BLaER1 treated with 17β-estradiol and CSF1 and Interleukin-3, amounts not matched to agents 10 nM and 100 nM (cell line): ENCODE measurements at regions not wholly inside any gene's neighbourhood (a gene's known extent, or its start where the extent isn't known, plus 50 kb on each side); places are given as distances from the start of the nearest gene placed in this dataset.

ENCODE experiments used
- H3K27ac ChIP-seq, 11 experiments: shearing (Covaris generic); formaldehyde crosslinking; 2 replicates each; pipeline ENCODE4 v1.8.1; 2022
- H3K27me3 ChIP-seq, 11 experiments: shearing (Covaris generic); formaldehyde crosslinking; 2 replicates each; pipeline ENCODE4 v1.8.1; 2022
- H3K36me3 ChIP-seq, 11 experiments: shearing (Covaris generic); formaldehyde crosslinking; 2 replicates each; pipeline ENCODE4 v1.8.1; 2022
- H3K4me1 ChIP-seq, 10 experiments: shearing (Covaris generic); formaldehyde crosslinking; 2 replicates each; pipeline ENCODE4 v1.8.1; 2022
- H3K4me2 ChIP-seq, 11 experiments: shearing (Covaris generic); formaldehyde crosslinking; 2 replicates each; pipeline ENCODE4 v1.8.1; 2022
- H3K4me3 ChIP-seq, 10 experiments: shearing (Covaris generic); formaldehyde crosslinking; 2 replicates each; pipeline ENCODE4 v1.8.1; 2022
- H3K9ac ChIP-seq, 11 experiments: shearing (Covaris generic); formaldehyde crosslinking; 2 replicates each; pipeline ENCODE4 v1.8.1; 2022
- H3K9me3 ChIP-seq, 11 experiments: shearing (Covaris generic); formaldehyde crosslinking; replicated peaks in 1 of 11; 2 replicates each; pipeline ENCODE4 v1.8.1; 2022
- H4K20me1 ChIP-seq, 11 experiments: shearing (Covaris generic); formaldehyde crosslinking; 2 replicates each; pipeline ENCODE4 v1.8.1; 2022
- Cebpa-rat ChIP-seq, 11 experiments: shearing (Covaris generic); IDR thresholded peaks; 2 replicates each; pipeline ENCODE4 v1.8.1; 2022

- Histone ChIP-seq H3K9ac (no peak overlapping the region), H3K36me3 (no peaks in the 10 kb centered on the region), H3K9me3 (no peaks in the 10 kb centered on the region), H3K4me1 (peaks cover 0 to 47% (median 23%) of the 10 kb centered on the region in 10 experiments; a peak in 12 of 20 replicates), H3K27ac (no peak overlapping the region), H3K27me3 (no peaks in the 10 kb centered on the region), H3K4me3 (no peak overlapping the region), H3K4me2 (peak overlapping the region in 8 of 11 experiments; percentile 26 to 60 (median 48); a peak in 11 of 22 replicates), H4K20me1 (peaks cover 0 to 12% (median 0%) of the 10 kb centered on the region in 11 experiments; a peak in 2 of 22 replicates)
- no peak for TF ChIP-seq Cebpa-rat (IDR thresholded peaks at IDR 0.05)
Measured at GRCh38 chr11:70498976-70499801, 100.9 kb downstream of the CTTN start.

DNA sequence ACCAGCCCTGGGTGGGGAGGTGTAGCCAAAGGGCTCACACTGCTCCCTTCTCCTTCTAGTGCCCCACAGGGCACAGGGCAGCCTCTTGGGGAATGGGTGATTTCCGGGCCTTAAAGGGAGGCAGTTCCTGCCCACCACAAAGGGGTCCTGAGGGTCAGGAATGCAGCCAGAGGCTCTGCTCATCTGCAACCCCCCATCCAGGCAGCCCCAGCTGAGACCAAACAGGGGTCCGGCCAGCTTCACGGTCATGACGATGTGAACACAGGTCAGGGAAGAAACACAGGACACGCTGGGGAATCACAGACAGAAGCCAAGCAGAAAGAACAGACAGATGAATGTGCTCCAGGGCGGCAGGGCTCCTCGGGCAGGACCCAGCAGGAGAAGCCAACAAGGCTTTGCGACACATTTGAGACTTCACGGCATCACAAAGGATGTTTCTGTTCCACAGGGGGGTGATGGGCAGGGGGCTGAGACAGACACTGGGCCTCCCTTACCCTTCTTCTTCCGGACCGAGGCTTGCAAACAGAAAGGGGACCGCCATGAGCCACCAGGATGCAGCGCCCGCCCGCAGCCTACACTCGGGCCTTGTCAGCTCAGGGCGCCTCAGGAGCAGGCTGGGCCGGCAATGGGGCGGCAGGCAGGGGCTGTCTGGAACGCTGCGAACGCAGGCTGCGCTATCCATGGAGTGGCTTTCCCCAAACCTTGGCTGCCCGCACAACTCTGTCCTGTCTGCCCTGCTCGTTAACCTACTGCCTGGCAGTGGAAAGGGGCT, 101.9 kb downstream of the CTTN start:
- no peak overlapping the region for H3K27ac ChIP-seq
- H3K4me3 ChIP-seq, result no peak overlapping the region
- H3K9ac ChIP-seq, result 0 out of 22 replicates have a peak overlapping the region, but pooled peaks of 2 of the 11 experiments have one; percentile 18 to 24
- no peak for TF ChIP-seq Cebpa-rat (IDR thresholded peaks at IDR 0.05)
- H3K27me3 ChIP-seq, result no peaks in the 10 kb centered on the region
- H3K36me3 ChIP-seq, result no peaks in the 10 kb centered on the region
- H3K4me2 ChIP-seq, result peak overlapping the region in 8 of 11 experiments; percentile 26 to 60 (median 48); a peak in 13 of 22 replicates
- peaks cover 0 to 44% (median 21%) of the 10 kb centered on the region in 10 experiments; a peak in 12 of 20 replicates for H3K4me1 ChIP-seq
- no peaks in the 10 kb centered on the region for H3K9me3 ChIP-seq
- peaks cover 0 to 16% (median 0%) of the 10 kb centered on the region in 11 experiments; a peak in 3 of 22 replicates for H4K20me1 ChIP-seq

DNA sequence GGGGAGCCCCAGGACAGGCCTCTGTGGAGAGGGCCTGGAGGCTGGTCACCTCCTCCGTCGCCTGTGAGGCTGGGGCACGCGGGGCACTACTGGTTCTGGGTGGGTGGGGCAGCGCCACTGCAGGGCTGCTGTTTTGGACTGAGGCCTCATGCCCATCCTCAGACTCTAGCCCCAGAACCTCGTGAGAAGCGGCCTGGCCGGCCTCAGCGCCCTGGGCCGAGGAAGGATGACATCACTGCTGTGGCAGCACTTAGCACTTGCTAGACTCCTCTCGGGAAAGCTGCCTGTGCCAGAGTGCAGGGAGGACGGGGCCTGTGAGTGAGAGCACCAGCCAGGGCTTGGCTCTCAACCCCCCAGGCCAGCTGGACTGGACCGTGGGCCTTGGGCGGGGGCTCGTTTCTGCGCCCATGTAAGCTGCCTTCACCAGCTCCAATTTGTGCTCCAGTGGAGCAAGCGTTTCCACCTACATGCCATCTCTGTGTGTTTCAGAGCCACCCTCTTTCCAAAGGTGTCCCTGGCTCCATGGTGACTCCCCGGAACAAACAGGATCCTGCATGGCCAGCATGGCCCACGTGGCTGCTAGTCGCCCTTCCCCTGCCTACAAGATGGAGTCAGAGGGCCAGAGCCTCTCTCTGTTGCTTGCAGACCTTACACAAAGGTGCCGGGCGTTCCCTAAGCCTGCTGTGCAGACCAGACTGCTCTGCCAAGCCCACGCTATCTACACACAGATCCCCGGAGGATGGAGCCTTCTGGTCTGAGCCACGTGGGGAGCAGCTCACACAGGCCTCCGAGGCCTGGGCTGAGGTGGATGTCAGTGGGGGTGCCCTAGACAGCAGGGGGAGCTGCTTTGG, 102.9 kb downstream of the CTTN start:
- Histone ChIP-seq H3K9ac (no peak overlapping the region), H3K9me3 (no peaks in the 10 kb centered on the region), H3K4me2 (peak overlapping the region in 5 of 11 experiments; percentile 4 to 44 (median 29); a peak in 5 of 22 replicates), H4K20me1 (peaks cover 0 to 20% (median 0%) of the 10 kb centered on the region in 11 experiments; a peak in 3 of 22 replicates), H3K36me3 (no peaks in the 10 kb centered on the region), H3K4me1 (peaks cover 0 to 42% (median 18%) of the 10 kb centered on the region in 10 experiments; a peak in 13 of 20 replicates), H3K27ac (no peak overlapping the region), H3K4me3 (no peak overlapping the region), H3K27me3 (no peaks in the 10 kb centered on the region)
- TF ChIP-seq Cebpa-rat (IDR thresholded peaks at IDR 0.05), result no peak

GRCh38 chr11:70501933-70502540, 103.7 kb downstream of the CTTN start:
- Histone ChIP-seq H3K9ac (no peak overlapping the region), H4K20me1 (peaks cover 0 to 20% (median 0%) of the 10 kb centered on the region in 11 experiments; a peak in 3 of 22 replicates), H3K4me2 (peak overlapping the region in 4 of 11 experiments; percentile 17 to 44 (median 35); a peak in 5 of 22 replicates), H3K4me3 (no peak overlapping the region), H3K36me3 (no peaks in the 10 kb centered on the region), H3K4me1 (peaks cover 0 to 49% (median 20%) of the 10 kb centered on the region in 10 experiments; a peak in 13 of 20 replicates), H3K27ac (no peak overlapping the region), H3K9me3 (no peaks in the 10 kb centered on the region), H3K27me3 (no peaks in the 10 kb centered on the region)
- no peak for TF ChIP-seq Cebpa-rat (IDR thresholded peaks at IDR 0.05)

GRCh38 chr11:70502677-70503467, 104.5 kb downstream of the CTTN start:
- Histone ChIP-seq H3K4me3 (no peak overlapping the region), H3K27me3 (no peaks in the 10 kb centered on the region), H3K4me1 (peaks cover 0 to 42% (median 20%) of the 10 kb centered on the region in 10 experiments; a peak in 13 of 20 replicates), H4K20me1 (peaks cover 0 to 20% (median 0%) of the 10 kb centered on the region in 11 experiments; a peak in 3 of 22 replicates), H3K9ac (no peak overlapping the region), H3K9me3 (no peaks in the 10 kb centered on the region), H3K4me2 (no peak overlapping the region), H3K36me3 (no peaks in the 10 kb centered on the region), H3K27ac (no peak overlapping the region)
- no peak for TF ChIP-seq Cebpa-rat (IDR thresholded peaks at IDR 0.05)

GRCh38 chr11:70503468-70504221, 105.3 kb downstream of the CTTN start:
- Histone ChIP-seq H3K4me1 (peaks cover 0 to 40% (median 20%) of the 10 kb centered on the region in 10 experiments; a peak in 13 of 20 replicates), H4K20me1 (peaks cover 0 to 20% (median 0%) of the 10 kb centered on the region in 11 experiments; a peak in 3 of 22 replicates), H3K4me3 (no peak overlapping the region), H3K9ac (no peak overlapping the region), H3K9me3 (no peaks in the 10 kb centered on the region), H3K36me3 (no peaks in the 10 kb centered on the region), H3K27me3 (no peaks in the 10 kb centered on the region), H3K4me2 (no peak overlapping the region), H3K27ac (no peak overlapping the region)
- no peak for TF ChIP-seq Cebpa-rat (IDR thresholded peaks at IDR 0.05)
